ENCODE measurements at regions not wholly inside any gene's neighbourhood (a gene's known extent, or its start where the extent isn't known, plus 50 kb on each side); places are given as distances from the start of the nearest gene placed in this dataset.

GRCh38 chr2:136395582-136395981 is 277.6 kb upstream of the CXCR4 start:
- TF ChIP-seq CTCF (IDR thresholded peaks at IDR 0.05), result no peak
- TF ChIP-seq POLR2A (IDR thresholded peaks at IDR 0.05), result no peak

Measured in thyroid gland (tissue), 4 donors.